Epithelial cell of prostate (primary cell): ENCODE measurements at regions not wholly inside any gene's neighbourhood (a gene's known extent, or its start where the extent isn't known, plus 50 kb on each side); places are given as distances from the start of the nearest gene placed in this dataset.

Experiments used
- DNase-seq: peaks from one replicate; pipeline ENCODE4 v3.0.0-alpha.2; 2011; ENCODE audit warnings: low read depth, low spot score
- H3K27ac ChIP-seq: fragments of 450-650 bp; 2 replicates; pipeline ENCODE4 v1.5.1; 2017; ENCODE audit warnings: mild to moderate bottlenecking

DNA sequence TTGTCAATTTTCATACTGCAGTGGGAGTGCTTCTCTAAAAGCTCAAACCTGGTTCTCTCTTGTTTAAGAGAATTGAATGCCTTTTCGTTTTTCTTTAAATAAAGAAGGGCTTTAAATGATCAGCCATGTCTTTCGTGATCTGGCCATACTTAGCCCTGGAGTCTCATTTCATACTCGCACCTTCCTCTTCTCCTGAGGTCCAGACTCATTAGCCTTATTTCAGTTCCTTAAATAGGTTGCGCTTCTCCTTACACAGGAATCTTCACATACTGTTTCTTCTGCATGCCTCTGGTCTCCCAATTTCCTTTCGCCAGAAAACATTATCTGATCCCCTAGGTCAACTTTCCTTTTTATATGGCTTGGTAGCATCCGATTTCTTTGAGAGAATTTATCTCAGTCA, 565.6 kb upstream of the TENM3 start:
- H3K27ac ChIP-seq = no peak overlapping the region
- DNase-seq = no peak

DNA sequence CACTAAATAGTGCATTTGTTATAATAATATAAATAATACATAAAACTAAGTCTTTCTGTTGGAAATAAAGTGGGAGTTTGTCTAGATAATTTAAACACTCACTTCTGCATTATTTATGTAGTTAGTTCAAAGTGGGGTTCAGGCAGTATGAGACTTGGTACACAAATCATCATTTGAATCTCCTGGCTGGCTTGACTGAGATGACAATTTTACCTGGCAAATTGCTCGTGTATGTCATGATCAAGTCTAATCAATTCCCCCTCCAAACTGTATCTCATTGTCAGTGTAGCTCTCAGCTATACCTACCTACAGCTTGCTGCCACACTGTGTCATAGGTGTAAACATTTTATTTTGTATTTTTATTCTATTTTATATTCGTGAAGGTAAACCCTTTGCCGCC, 563.4 kb upstream of the TENM3 start:
- DNase-seq = no peak
- no peak overlapping the region for H3K27ac ChIP-seq

DNA sequence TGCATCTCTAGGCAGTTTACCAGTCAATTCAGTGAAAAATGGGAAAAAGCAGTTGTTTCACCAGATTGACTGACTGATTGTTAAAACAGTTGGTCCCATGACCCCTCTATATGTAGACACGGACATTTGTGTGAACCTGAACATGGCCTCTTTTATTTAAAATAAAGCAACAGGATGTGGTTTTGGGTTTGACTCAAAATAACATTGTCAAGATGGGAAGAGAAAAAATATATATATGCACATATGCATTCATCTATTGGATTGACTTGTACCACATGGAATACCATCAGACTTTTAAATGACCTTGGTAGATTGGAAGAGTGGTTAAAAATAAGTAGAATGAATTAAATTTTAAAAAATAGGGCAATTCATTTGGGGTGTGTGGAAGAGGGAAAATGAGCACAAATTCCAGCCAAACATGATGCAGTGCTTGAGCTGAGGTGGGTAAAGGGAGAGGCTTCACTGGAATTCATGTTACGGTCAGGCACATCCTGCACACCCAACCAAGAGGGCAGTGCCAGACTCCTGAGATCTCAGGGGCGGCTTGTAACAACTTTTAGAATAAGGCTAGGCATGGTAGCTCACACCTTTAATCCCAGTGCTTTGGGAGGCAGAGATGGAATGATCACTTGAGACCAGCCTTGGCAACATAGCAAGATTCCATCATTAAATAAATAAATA, 560.7 kb upstream of the TENM3 start:
- DNase-seq = no peak
- H3K27ac ChIP-seq = no peak overlapping the region

DNA sequence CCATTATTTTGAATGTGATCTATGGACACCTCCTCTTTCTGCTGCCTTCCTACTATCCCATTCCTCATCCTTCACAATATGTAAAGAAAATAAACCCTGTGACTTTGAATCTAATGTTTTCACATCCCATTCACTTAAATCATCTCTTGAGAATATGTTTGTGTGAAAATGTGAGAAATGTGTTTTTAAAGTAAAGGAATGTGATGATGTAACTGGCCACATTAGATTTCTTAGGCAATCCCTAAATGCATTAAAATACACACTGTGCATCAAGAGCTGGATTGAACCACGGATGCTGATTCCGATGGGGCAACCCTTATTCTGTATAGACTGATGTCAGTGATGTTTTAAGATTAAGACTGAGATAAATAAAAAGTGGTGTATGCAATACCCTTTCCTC, 558.9 kb upstream of the TENM3 start:
- DNase-seq = no peak
- no peak overlapping the region for H3K27ac ChIP-seq

DNA sequence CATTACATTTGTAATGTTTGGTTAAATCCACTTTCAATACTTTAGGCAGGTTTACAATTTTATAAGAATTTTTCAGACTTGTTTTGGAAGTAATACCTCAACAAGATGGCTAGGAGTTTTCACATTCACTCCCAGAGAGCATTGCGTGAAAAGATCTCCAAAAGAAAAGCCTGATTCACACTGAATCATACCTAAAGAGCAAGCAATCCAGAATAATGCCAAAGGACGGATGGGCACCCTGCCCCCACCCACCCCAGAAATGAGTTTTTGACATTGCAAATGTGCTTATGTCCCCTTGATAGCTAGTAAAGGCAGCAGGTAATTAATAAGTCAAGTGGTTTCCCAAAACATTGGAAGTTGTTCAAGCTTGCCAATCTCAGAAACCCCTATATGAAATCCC, 557.7 kb upstream of the TENM3 start:
- no peak for DNase-seq

DNA sequence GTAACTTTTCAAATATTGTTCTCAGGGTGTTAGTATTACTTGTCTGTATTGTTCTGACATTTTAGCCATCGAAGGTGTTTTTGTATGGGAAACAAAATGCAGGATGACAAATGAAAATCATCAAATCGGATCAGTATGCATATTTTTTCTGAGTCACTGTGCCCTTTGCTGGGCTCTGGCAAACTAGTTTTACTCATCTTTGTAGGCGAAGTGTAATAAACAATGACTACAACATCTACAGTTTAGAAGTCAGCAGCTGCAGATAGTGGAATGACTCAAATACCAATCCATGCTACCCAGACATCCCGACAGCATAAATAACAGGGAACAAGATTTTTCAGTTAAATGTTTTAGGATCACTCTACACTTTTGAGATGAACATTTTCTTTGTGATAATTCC, 557.3 kb upstream of the TENM3 start:
- no peak overlapping the region for H3K27ac ChIP-seq
- DNase-seq = no peak

More for the DNA sequence above, 557.7 kb upstream of the TENM3 start:
- H3K27ac ChIP-seq = no peak overlapping the region

DNA sequence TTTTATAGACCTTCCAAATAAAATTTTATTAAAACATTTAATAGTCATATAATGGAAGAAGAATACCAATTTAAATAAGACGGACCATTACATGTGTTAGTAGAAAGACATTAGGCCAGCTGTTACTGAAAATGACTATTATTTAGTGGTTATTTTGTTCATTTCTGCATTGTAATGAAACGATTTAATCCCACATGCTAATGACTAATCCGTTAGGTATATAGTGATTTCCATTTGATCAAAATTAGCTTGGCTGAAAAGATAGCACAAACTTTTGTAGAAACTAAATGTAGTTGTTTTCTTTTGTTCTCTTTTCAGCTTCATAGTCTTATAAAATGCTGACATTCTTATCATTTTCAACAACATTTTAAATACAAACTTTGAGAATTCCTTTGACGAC, 556.1 kb upstream of the TENM3 start:
- no peak overlapping the region for H3K27ac ChIP-seq
- DNase-seq = no peak

DNA sequence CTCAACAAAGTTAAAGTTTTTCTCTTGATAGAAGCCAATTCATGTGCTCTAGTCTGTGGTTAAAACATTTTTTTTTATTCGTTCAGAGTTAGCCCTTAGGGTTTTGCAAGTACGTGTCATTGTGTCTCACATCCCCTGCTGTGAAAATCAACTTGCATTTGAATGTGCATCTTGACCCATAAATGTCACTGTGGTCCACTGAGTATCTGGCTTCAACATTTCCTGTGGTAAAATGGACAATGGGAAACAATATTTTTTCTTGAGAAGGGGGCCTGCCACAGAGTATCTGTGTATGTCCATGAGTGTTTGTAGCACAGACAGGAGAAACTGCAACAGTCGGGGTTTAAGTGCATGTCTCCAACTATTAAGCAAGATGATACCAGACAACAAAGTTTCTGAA, 554.8 kb upstream of the TENM3 start:
- DNase-seq = no peak
- H3K27ac ChIP-seq = no peak overlapping the region

DNA sequence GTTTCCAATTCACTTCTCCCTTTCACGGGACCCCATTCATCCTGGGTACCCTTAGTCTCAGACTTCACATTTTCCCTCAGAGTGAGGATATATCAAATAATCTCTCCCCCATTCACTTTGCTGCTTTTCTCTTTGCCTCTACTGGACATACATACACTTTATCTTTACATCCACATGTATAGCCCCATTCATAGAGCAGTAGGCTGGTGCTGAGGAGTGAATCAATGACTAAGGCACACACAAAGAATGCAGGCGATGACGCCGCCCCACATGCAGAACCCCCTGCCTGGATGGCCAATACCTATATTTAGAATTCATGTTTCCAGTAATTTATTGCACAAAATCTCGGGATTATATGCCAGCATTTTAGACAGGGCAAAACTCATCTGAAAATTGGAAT, 554.3 kb upstream of the TENM3 start:
- no peak for DNase-seq
- no peak overlapping the region for H3K27ac ChIP-seq

DNA sequence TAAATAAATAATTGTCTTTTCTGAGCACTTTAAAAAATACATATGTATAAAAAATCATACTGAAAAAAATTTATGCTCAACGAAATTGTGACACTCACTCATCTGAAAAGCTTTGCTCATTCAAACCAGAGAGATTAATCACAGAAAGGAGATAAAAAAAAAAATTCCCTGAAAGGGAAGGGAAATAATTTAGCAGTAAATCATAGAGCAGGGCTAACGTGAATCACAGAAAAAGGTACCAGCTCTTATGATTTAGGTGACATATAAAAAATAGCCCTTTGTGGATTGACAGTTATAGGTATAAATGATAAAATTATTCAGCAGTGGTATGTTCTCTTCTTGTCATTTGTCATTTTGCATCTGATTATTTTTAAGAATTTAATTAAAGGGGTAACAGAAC, 552.7 kb upstream of the TENM3 start:
- no peak overlapping the region for H3K27ac ChIP-seq
- no peak for DNase-seq

DNA sequence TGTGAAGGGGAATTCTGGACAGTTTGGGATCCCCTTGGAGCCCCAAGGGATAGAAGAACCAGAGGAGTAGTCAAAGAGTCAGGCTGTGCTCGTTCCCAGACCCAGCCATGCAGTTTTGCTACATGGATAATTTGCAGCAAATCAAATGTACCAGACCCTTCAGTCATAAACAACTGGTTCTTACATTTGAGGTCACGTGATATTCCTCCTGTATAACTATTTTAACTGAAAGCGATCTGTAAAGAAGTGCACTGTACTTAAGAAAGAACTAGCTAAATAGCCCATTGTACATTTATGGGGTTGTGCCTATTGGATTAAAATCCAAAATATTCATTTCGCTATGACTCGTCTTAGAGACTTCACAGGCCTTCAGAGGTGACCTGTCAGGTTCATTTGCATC, 550.2 kb upstream of the TENM3 start:
- H3K27ac ChIP-seq = no peak overlapping the region
- no peak for DNase-seq

DNA sequence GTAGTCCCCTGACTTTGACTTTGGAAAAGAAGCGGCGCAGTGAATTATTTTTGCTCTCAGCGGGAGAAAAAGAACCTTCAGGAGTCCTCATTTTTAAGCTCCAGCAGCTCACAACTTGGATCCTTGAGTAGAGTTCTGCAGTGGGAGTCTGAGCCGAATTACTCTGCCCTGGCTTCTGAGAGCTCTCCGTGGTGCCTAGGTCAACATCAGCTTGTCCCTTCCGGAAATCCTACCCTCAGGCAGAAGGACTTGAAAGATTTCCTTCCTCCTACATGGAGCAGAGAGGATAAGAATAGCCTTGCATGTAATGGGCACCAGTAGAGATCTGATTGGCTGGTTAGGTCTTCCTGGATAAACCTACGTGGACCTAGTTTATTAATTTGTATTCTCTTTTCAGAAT, 549.7 kb upstream of the TENM3 start:
- no peak for DNase-seq

DNA sequence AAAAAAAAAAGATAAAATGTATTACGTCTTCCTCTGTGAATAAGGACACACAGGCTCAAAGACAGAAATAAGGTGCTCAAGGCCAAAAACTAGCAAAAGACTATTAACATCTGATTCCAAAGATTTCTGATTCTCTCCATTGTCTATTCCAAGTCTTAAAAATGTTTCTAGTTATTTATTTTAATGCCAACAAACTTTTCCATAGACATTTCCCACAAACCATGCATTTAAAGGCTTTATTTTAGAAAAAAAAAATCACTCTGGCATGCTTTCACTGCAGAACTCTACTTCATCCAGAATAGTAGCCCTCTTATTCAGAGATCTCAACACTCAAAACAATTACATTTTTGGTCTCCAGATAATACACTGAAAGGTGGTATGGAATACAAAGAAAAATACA, 545.0 kb upstream of the TENM3 start:
- no peak for DNase-seq
- no peak overlapping the region for H3K27ac ChIP-seq

More for the DNA sequence above, 549.7 kb upstream of the TENM3 start:
- H3K27ac ChIP-seq = no peak overlapping the region

DNA sequence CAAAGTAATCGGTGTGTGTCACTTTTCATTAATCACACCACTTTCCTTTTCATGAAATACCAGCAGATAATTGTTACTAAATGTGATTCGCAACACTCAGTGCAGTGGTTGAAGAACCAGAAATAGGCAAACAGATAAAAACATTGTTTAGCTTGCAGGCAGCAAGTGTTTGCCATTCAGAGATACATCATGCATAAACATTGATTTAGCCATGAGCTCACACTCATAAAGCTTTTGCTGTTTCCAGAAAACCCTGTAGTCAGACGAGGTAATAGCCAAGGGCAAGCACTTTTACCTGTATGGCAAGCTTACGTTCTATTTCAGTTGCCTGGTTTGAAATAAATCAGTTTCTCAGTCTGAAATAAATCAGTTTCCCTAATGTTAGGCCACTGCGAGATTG, 542.0 kb upstream of the TENM3 start:
- no peak overlapping the region for H3K27ac ChIP-seq
- DNase-seq = no peak

DNA sequence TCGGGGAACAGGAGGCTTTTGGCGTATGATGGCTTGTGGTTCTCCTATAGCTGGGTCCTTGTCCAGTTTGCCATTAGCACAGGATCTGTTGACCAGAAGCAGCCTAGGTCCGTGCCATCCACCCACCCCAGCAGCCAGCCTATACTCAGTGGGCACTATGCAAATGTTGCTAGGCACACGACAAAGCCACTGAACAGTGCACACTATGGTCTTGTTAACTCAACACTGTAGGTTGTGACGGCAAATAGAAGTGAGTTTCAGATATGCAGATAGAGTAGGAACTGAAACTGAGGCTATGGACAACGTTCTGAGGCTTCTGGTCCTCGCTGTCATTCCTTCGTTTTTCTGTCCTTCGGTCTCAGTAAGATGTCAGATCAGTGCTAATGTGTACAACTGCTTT, 541.3 kb upstream of the TENM3 start:
- no peak for DNase-seq
- H3K27ac ChIP-seq = no peak overlapping the region

DNA sequence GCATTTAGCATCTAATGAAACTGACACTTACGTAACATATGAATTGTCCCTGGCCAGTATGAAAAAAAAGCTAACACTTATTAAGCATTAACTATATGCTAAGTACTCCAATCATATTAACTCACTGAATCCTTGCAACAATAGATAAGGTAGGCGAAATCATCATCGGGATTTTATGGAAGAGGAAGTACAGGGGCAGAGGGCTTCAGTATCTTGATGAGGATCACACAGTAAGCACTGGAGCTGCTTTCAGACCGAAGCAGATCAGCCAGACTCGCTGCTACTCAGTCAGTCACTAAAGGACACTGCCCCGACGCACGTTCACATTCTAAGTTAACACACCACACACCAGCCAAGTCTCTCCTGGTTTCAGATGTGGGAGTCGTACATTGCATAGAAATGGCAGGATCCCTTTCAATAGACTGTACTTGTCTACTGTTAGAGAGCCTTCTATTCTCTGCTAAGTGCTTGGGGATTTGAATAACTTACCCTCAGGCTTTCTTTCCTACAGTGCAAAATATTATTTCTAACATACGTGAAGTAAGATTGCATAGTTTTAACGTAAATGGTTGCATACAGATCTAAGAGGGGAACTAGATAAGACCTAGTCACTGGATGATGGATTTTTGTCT, 540.2 kb upstream of the TENM3 start:
- no peak overlapping the region for H3K27ac ChIP-seq
- no peak for DNase-seq

DNA sequence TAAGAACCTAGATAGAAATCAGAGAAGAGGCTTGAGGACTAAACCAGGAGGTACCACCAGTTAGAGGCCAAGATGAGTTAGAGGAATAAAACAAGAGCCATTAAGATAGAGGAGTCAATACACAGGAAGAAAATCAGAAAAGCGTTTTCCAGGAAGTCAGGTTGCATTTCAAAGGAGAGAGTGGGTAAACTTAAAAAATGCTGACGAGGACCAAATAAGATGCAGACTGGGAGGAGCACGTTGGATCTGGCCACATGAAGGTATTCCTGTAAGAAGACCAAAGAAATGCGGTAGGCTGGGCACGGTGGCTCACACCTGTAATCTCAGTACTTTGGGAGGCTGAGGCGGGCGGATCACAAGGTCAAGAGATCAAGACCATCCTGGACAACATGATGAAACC, 533.1 kb upstream of the TENM3 start:
- H3K27ac ChIP-seq = no peak overlapping the region
- DNase-seq = no peak

DNA sequence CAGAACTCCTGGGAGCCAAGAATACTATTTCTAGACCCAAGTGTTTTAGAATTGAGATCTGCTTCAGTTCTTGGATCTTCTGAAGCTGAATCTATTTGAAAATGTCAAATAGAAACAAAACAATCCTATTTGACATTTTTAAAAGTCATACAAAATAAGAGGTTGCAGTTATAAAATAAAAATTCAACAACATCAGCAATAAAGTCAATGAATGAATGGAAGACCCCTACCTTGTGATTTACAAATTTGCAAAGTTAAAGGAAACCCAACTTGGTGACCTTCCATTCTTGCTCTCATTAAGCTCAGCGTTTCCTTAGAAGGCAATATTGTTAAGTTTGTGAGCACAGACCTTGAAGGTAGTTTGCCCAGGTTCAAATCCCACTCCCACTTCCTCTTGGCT, 531.8 kb upstream of the TENM3 start:
- H3K27ac ChIP-seq = no peak overlapping the region
- DNase-seq = no peak

DNA sequence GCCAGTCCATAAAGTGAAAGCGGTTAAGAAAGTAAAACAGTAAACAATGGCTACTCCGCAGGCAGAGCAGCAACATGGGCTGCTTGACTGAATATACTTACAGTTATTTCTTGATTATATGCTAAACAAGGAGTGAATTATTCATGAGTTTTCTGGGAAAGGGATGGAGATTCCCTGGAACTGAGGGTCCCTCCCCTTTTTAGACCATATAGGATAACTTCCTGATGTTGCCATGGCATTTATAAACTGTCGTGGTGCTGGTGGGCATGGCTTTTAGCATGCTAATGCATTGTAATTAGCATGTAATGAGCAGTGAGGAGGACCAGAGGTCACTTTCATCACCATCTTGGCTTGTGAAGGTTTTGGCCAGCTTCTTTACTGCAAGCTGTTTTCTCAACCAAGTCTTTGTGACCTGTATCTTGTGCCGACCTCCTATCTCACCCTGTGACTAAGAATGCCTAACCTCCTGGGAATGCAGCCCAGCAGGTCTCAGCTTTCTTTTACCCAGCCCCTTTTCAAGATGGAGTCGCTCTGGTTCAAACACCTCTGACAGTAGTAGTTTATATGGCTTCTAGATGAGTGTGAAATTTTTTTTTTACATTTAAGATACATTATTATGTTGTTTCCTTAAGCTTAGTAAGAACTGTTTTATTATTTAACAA, 514.8 kb upstream of the TENM3 start:
- no peak for DNase-seq
- H3K27ac ChIP-seq = no peak overlapping the region

DNA sequence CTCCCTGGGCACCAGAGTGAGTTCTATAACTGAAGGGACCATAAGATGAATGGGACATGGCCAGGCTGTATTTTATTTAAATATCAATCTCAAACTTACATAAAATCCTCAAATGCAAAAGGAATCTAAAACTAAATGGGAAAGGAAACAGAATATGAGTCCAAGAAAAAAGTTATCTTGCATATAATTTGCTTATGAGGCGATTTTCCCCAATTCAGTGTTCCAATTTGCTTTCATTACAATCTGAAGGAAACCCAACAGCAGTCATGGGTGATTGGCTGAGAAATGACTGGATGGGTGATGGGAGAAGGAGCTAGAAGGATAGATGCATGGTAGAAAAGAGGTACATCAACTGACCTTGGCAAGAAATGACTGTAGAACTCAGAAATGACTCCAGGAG, 511.3 kb upstream of the TENM3 start:
- H3K27ac ChIP-seq = no peak overlapping the region
- no peak for DNase-seq

DNA sequence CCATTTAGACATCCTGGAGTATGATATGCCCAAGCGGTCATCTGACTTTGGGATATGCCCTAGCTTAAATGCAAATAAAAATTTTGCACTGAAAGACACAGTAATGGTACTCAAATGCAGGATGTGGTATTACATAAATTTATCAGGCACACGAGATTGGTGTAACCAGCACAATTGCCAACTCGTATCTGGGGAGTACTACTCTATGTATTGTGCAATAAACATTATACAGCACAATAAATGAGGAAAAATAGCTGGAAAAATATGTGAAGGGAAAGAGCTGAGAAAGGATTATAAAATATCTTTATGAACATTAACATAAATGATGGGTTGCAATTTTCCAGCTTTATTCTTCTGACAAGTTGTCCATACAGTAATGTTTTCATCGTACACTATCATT, 505.5 kb upstream of the TENM3 start:
- no peak overlapping the region for H3K27ac ChIP-seq
- DNase-seq = no peak

DNA sequence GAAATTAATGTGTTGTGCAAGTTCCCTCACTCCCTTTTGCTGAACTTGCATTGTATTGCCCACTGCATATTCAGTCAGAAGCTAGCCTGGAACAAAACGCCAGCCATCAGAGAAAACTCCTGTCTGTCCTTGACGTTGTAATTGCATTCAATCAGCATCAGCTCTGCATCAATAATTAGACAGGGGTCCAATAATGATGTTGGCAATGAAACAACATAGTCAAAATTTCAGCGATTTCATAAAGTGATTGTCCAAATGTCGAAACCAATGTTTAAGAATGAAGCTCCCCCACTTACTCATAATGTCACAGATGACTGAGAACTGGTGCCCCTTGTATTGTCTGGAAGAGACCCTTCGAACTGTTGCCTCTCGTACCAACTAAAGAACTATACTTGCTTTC, 504.2 kb upstream of the TENM3 start:
- H3K27ac ChIP-seq = no peak overlapping the region
- no peak for DNase-seq
